ENCODE measurements at regions not wholly inside any gene's neighbourhood (a gene's known extent, or its start where the extent isn't known, plus 50 kb on each side); places are given as distances from the start of the nearest gene placed in this dataset.

- TF ChIP-seq SOX6 (IDR thresholded peaks at IDR 0.05) (no peak), SOX6 (CRISPR knock-in tag; IDR thresholded peaks at IDR 0.05) (no peak), TCF12 (IDR thresholded peaks at IDR 0.05) (no peak), TCF12 (CRISPR knock-in tag; IDR thresholded peaks at IDR 0.05) (no peak), ZNF713 (CRISPR knock-in tag; IDR thresholded peaks at IDR 0.05) (no peak), ZNF343 (CRISPR knock-in tag; IDR thresholded peaks at IDR 0.05) (no peak)
Observed at GRCh38 chr3:87052499-87053260, 61.7 kb upstream of the VGLL3 start (continued).

- Histone ChIP-seq H3K79me2 (ENCODE audit: insufficient read depth, low read length) (no peaks in the 10 kb centered on the region), H2AFZ (ENCODE audit: low read length) (no peak overlapping the region), H4K20me1 (ENCODE audit: insufficient read depth, low read length) (no peaks in the 10 kb centered on the region), H3K27ac (ENCODE audit: extremely low read length, insufficient read depth, low read length) (no peak overlapping the region), H3K4me2 (ENCODE audit: low read depth, low read length) (no peak overlapping the region), H3K9me3 (ENCODE audit: low read length) (no peaks in the 10 kb centered on the region), H3K9ac (ENCODE audit: insufficient read depth, low read depth, low read length) (no peak overlapping the region), H3K36me3 (replicated peaks in 1 of 2; ENCODE audit: control insufficient read depth in 1 of 2, insufficient read depth in 2 of 2, low read length in 2 of 2) (no peaks in the 10 kb centered on the region), H3K4me1 (ENCODE audit: insufficient read depth, low read length) (no peaks in the 10 kb centered on the region), H3K27me3 (ENCODE audit: control insufficient read depth in 1 of 2, insufficient read depth in 2 of 2, low read length in 2 of 2) (no peaks in the 10 kb centered on the region), H3K4me3 (replicated peaks in 1 of 3; ENCODE audit: insufficient read depth in 1 of 3, low read depth in 2 of 3, low read length in 3 of 3) (no peak overlapping the region)
- ChIA-PET CTCF (ENCODE audit: low intra/inter-chr PET ratio, low total read pairs) (no interaction called here), POLR2A (no interaction called here)
- DNase-seq (ENCODE audit: low spot score) = no peak
- no peak for FAIRE-seq
- in situ Hi-C loops (cut with HindIII; ENCODE audit: extremely low pct_ligation_motif_present, low pct_unique_long_range_greater_than_20kb) (no loop called here), intact Hi-C loops (cut with micrococcal nuclease; ENCODE audit: unreplicated experiment) (no loop called here)
- TF ChIP-seq KLF16 (CRISPR knock-in tag; IDR thresholded peaks at IDR 0.05) (no peak), IRF2 (CRISPR knock-in tag; IDR thresholded peaks at IDR 0.05) (no peak), ZNF20 (CRISPR knock-in tag; IDR thresholded peaks at IDR 0.05) (no peak)
- WGBS (ENCODE audit: low lambda C conversion rate) = 4% methylated on average over 2 of the region's 2 CpGs
- ATAC-seq = no peak
- no TSS peak for BruUV-seq (replicated peaks)
Observed at GRCh38 chr3:87047852-87048251, 56.9 kb upstream of the VGLL3 start.
